Smooth muscle cell of the brain vasculature (primary cell): ENCODE measurements at regions not wholly inside any gene's neighbourhood (a gene's known extent, or its start where the extent isn't known, plus 50 kb on each side); places are given as distances from the start of the nearest gene placed in this dataset.
"Not testable (repeated sequence)": the region's sequence is repeated elsewhere in the genome, so short reads cannot be mapped to it uniquely, and the experiment has no call there.

ENCODE experiments used
- DNase-seq: peaks from one replicate; pipeline ENCODE4 v3.0.0-alpha.2; 2012; ENCODE audit warnings: low read depth, low spot score

- DNase-seq, result no peak
Observed at GRCh38 chr7:93830141-93830925, 60.2 kb downstream of the TFPI2 start.

- DNase-seq, result no peak
Observed at GRCh38 chr7:93828260-93828659, 62.3 kb downstream of the TFPI2 start.

- DNase-seq, result no peak
Observed at GRCh38 chr7:93823621-93824020, 66.9 kb downstream of the TFPI2 start.

GRCh38 chr7:93821463-93821862, 69.1 kb downstream of the TFPI2 start:
- DNase-seq, result no peak

GRCh38 chr7:93819699-93820098, 70.9 kb downstream of the TFPI2 start:
- DNase-seq, result no peak

- DNase-seq, result peak; percentile 31
Observed at GRCh38 chr7:93817526-93817925, 73.0 kb downstream of the TFPI2 start.

DNA sequence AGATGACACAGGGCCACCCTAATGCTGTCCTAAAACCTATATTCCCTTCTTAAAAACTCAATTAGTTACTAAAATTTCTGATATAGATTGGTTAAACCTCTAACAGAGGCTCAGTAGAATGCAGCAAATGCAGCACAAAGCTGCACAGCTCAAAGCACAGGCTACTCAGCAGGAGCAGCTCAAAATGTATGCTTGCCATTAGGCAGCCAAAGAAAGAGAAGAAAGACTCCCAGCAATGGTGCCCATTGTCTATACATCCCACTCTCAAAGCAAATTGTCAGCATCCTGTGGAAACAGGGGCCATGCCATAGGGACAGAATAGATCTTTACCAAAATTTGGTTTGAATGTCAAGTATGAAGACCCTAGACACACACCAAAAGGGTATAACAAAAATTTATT, 73.5 kb downstream of the TFPI2 start:
- no peak for DNase-seq

- DNase-seq, result no peak
Observed at GRCh38 chr7:93813514-93813913, 77.0 kb downstream of the TFPI2 start.

GRCh38 chr7:93812061-93812460, 78.5 kb downstream of the TFPI2 start:
- DNase-seq, result no peak

DNA sequence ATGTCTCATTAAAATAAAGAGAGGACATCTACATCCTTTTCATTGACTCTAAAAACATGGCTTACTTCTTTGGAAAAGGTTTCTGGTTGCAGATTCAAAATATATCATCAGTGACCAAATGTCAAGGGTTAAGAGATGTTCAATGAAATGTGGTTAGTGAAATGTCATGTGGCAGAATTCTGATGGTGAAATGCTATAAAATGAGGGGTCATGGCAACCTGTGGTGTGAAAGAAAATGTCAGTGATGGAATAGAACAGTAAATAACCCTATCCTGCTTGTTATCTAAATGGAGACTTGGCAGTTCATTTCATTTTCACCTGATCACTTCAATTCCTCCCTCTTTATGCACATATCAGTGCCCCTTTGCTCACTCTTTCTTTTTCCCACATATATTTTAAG, 79.4 kb downstream of the TFPI2 start:
- DNase-seq, result no peak

DNA sequence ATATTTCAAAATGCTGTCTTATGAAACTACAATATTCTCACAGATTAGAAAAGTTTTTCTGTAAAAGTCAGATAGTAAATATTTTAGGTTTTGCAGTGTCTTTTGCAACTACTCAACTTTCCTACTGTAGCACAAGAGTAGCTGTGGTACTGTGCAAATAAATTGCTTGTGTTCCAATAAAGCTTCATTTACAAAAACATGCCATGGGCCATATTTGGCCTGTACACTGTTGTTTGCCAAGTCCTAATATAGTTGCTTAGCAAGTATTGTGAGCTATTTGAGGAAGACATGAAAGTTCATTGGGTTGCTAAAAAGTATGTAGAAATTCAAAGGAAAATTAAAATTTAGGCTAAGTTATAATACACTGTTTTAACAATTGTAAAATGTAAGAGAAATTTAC, 80.0 kb downstream of the TFPI2 start:
- no peak for DNase-seq

DNA sequence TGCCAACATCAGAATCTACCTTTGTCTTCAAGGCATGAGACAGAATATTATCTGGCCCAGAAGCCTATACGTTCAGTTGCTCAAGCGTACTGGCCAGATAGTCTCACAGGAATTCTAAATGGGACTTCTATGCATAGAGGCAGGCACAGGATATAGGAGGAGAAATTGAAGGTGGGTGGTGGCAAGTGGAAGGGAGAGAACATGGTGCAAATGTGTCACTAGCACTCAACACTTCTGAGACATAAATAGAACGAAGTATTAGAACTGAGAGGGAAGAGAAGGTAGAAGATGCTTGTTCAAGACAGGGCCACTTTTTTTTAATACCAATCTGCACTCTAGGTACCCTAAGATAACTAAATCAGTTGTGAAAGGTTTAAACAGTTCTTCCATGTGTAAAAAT, 85.8 kb downstream of the TFPI2 start:
- no peak for DNase-seq

- no peak for DNase-seq
Observed at GRCh38 chr7:93799750-93800357, 90.7 kb downstream of the TFPI2 start.

DNA sequence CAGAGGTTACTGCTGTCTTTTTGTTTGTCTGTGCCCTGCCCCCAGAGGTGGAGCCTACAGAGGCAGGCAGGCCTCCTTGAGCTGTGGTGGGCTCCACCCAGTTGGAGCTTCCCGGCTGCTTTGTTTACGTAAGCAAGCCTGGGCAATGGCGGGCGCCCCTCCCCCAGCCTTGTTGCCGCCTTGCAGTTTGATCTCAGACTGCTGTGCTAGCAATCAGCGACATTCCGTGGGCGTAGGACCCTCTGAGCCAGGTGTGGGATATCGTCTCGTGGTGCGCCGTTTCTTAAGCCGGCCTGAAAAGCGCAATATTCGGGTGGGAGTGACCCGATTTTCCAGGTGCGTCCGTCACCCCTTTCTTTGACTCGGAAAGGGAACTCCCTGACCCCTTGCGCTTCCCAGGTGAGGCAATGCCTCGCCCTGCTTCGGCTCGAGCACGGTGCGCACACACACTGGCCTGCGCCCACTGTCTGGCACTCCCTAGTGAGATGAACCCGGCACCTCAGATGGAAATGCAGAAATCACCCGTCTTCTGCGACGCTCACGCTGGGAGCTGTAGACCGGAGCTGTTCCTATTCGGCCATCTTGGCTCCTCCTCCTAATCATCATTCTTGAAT, 97.4 kb downstream of the TFPI2 start:
- not testable (repeated sequence) for DNase-seq

DNA sequence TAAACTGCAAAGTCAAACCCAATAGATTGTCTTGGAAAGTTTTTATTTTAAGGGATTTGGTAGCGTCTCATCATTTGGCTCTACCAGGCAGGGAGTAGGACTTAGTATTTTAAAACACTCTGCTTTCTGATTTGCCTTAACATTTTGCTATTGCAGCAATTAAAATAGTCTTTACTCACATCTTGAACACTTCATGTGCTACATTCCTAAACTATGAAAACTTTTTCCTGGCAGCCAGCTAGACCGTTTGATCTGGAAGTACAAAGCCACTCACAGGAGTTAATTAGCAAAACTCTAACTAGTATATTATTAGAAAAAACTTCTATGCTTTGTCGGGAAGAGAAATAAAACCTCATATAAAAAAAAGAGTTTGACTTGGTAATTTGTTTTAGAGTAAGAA, 111.4 kb downstream of the TFPI2 start:
- no peak for DNase-seq

DNA sequence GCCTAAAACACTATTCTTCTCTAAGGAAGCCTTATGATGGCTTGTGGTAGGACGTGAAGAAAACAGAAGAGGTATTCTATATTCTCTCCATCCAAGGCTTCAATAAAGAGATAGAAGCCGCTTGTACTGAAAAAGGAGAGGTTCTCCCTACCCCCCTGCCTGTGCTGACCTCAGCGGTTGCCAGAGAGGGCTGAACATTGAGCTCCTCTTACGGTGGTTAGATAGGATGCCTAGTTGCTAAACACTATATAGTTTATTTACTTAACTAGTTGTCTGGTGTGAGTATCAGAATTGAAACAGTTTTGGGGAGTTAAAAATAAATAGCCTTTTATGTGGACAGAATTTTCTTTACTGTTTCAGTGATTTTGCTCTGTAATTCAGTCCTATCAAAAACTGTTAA, 112.2 kb downstream of the TFPI2 start:
- no peak for DNase-seq

- DNase-seq, result no peak
Observed at GRCh38 chr7:93773446-93773845, 117.1 kb downstream of the TFPI2 start.

GRCh38 chr7:93765475-93765874, 125.1 kb downstream of the TFPI2 start:
- no peak for DNase-seq

- no peak for DNase-seq
Observed at GRCh38 chr7:93758631-93759030, 131.9 kb downstream of the TFPI2 start.

DNA sequence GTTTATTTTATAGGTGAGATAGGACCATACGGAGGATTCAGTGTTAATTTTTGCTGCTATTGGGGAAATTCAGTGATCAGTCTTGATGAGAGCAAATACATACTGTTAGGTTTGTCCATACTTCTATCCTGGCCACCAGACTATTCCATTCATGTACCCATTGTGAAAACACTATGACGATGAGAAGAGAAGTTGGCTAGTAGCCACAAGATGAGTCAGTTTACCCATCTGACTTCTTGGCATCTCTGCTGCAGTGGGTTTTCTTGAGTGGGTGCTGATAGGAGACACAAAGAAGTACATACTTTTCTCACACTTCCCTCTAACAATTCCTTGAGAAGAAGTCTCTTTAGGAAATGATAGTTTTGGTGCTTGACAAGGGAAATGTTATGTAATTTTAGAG, 133.1 kb downstream of the TFPI2 start:
- no peak for DNase-seq

DNA sequence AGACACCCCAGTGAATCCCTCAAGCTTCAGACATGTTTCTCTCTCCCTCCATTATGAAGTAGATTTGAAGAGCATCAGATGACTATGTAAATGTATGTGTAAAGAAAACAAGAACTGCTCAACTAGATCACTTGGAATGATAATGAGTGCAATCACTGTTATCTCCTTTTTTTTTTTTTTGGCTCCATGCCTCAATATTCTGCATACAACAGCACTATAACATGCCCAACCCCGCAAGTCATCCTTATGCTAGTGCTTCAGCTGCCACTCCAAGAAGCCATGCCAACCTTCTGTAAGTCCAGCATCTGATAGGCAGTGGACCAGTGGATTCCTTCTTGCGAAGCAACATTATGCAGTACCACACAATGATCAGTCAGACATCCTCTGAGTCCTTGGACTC, 133.7 kb downstream of the TFPI2 start:
- no peak for DNase-seq

DNA sequence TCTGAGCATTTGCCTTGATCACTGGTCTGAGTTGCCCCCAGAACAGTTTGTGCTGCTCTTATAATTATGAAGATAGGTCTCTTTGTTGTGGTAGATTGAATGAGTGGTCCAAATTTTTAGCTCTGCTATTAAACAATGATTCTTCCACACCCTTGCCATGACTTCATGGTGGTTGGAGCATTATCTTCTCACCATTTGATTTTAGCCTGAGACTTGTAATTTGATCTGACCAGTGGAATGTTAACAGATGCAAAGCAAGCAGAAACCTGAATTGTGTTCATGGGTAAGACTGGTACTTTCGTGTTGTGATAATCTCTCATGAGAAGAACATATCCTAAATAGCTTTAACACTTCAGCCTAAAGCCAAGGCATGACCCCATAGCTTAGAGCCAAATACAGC, 139.1 kb downstream of the TFPI2 start:
- DNase-seq, result no peak

DNA sequence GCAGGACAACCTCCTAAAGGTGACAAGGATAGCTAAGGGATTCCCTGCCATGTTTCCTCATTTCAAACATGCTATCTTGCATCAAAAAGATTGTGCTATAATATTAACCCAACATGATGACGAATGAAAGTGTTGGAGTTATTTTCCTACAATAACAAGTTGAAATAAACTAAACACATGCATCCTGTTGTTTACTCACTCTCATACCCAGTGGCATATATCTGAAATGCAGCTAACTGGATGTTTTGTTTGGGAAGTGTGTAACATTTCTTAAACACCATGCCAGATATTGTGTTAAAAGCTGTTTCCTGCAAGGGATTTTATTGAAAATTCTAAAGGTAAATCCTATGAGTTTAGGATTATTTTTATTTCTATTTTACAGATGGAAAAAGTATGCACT, 139.6 kb downstream of the TFPI2 start:
- DNase-seq, result no peak
